ENCODE measurements at regions not wholly inside any gene's neighbourhood (a gene's known extent, or its start where the extent isn't known, plus 50 kb on each side); places are given as distances from the start of the nearest gene placed in this dataset.

DNA sequence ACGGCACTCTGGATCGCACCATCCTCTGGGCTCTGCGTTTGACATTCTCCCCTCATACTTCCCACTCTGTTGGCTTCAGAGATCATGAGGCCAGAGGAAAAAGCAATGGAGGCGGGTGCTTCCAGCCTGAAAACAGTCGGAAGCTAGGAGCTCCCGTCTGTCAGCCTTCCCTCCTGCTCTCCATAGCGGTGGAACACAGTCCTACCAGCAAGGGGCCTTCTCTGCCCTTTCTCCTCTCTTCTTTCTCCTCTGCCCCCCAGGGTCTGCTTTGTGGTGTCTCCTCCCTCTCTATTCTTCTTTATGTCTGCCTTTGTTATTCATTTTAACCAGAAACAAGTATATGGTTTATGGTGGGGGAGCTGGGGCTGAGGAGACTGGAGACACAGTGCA, 152.5 kb upstream of the NFIB start:
- no peak for DNase-seq

- DNase-seq = no peak
Measured at GRCh38 chr9:14462950-14463349, 149.0 kb upstream of the NFIB start.

DNA sequence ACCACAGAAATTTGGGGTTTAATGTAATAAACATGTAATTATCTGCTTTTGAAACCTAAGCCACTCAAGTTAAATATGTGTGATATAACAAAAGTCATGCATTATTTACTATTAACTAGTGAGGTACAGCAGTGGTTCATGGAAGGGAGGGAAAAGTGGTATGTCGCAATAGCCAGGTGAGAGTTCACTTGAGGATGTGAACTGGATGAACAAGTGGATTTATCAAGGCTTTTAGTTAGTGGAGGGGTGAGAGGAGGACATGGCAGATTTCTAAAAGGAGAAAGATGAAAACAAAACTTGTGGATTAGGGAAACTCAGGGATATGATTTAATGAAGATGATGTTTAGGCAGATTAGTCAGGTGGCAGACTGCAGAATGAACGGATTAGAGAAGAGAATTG, 141.3 kb upstream of the NFIB start:
- no peak for DNase-seq

DNA sequence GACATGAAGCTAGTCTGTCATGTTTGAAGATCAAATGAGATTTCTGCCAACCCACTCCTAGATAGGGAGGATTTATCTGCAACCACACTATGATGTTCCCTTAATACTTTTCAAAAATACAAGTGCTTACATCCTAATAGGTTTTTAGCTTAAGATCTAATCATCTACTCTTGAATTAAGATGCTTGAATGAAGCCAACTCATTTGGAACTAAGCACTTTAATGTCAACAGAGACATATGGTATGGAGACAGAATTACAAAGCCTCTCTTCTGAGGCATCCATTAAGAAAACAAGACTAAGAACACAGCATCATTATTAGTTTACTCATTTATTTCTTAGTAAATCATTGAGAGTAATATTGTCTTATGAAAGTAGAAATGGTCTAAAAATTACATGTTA, 139.3 kb upstream of the NFIB start:
- DNase-seq = no peak

DNA sequence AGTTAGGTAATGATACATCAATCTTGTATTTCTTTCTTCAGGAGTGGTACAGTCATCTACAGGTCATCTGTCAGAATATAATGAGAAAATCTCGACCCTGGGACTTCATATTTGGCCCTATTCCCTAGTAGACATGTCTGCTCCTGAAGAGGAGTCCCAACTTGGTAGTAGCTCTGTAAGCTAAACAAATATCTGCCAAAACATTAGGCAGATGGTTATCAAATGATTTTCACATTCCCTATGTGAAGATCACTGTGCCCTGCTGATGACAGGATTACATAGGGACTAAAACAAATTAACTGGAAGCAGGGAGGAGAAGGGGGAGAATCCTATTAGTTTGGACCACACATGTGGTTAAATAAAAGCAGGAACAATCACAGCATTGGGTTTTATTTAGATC, 138.6 kb upstream of the NFIB start:
- no peak for DNase-seq

GRCh38 chr9:14451949-14452348, 138.0 kb upstream of the NFIB start:
- DNase-seq = no peak

DNA sequence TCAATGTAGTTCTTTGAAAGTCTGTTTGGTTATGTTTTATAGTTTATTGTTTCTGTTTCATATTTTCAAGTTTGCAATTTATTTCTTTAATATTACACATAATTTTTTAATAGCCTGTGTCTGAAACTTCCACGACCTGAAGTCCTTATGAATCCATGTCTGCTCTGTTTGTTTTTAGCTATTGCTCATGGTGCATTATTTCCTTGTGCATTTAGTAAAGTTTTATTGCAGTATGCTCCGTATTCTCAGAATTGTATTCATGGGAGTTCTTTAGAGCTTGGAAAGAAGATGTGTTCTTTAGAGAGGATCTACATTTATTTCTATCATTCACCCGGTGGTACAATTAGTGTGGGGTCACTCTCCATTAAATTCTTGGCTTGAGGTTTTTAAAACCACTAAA, 133.2 kb upstream of the NFIB start:
- DNase-seq = no peak

GRCh38 chr9:14445946-14446345, 132.0 kb upstream of the NFIB start:
- no peak for DNase-seq

DNA sequence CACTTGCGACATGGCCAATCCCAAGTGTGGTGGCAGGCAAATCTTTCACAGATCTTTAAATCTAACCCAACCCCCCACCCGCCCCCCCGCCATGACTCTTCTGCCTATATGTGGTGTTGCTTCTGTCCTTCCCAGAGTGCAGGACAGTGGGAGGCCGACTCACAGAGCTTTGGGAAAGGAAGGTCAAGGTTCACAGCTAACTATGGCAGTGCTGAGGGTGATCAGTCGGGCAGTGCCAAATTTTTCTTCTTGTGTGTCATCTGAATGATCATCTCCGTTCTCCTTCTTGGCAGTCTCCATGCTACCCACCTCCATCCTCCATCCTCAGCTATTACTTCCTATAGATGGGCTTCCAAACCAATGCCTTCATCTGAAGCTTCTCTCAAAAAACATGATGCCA, 129.0 kb upstream of the NFIB start:
- DNase-seq = no peak

DNA sequence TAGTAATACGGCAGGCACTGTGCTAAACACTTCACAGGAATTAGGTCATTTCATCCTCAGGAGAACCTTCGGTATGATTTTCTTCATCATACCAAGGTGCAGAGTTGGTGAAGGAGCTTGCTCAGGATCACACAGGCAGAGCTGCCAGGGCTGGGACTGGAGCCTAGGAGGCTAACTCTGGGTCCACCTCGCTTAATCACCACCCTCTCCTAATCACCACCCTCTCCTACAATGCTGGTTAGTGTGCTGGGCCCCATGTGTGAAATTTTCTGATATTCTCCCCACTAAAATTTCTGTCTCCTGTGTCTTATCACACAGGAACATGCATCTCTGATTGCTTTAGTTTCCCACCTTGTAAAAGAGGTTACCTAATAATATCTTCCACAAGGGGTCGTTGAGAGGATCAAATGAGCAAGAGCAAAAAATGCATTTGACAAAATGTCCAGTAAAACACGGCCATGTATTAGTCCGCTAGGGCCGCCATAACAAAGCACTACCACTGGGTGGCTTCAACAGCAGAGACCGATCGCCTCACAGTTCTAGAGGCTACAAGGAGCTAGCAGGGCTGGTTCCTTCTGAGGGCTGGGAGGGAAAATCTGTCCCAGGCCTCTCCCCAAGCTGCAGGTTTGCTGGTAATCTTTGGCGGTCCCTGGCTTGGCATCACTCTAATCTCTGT, 128.2 kb upstream of the NFIB start:
- DNase-seq = no peak

GRCh38 chr9:14441115-14441514, 127.2 kb upstream of the NFIB start:
- DNase-seq = no peak

DNA sequence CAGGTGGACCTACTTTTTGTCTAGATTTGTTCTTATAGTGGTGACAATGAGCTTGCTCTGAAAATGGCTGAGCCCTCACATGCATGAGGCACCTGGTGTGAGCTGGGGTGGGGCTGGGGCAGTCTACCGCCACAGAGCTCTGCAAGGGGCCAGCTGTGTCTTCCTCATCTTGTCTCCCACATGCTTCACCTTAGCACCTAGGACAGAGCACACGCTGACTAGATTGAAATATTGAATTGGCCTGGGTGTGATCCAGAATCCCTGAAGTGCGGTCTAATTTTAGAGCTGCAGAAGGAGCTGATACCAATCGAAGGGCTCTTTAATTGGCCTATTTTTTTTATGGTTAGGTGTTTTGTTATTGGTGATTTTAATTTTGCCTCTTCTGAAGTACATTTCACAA, 126.1 kb upstream of the NFIB start:
- DNase-seq = no peak

GRCh38 chr9:14439555-14439954, 125.6 kb upstream of the NFIB start:
- DNase-seq = no peak

- peak; percentile 68 for DNase-seq
Measured at GRCh38 chr9:14438232-14439021, 124.5 kb upstream of the NFIB start.

DNA sequence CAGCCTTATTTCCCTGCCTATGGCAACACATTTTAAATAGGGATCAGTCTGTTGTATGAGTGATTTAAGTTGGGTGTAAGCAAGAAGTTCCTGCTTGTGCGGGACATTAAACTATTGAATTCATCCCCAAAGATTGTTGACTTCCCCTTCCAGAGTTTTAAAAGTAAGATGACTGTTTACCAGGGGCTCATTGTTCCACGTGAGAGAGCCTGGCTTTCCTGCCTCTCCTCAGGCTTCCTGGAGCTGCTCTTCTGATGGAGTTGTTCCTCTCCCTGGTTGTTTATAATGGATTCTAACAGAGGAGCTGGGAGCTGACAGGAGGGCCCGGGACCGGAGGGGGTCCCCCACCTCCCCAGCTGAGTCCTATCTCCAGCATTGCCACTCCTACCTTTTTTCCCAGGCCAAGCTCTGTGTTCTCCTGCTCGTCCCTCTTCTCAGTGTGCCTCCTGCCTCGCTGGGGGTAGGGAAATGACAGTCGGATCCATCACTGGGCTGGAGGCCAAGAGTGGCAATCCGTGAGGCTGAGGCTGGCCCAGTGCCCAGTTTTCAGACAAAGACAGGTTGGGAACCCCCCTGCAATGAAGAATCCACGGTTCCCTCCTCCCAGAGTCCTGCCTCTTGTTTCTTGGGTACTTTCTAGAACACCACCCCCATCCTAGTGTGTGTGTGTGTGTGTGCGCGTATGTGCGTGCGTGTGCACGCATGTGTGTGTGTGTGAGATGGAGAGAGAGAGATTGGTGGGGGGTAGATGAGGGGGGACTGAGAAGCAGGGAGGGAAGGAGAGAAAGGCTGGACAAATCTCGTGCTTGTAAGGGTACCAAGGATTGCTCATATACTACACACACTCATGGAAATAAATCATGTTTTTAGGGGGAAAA, 123.7 kb upstream of the NFIB start:
- DNase-seq = peak; percentile 27

- no peak for DNase-seq
Measured at GRCh38 chr9:14435871-14436270, 121.9 kb upstream of the NFIB start.

DNA sequence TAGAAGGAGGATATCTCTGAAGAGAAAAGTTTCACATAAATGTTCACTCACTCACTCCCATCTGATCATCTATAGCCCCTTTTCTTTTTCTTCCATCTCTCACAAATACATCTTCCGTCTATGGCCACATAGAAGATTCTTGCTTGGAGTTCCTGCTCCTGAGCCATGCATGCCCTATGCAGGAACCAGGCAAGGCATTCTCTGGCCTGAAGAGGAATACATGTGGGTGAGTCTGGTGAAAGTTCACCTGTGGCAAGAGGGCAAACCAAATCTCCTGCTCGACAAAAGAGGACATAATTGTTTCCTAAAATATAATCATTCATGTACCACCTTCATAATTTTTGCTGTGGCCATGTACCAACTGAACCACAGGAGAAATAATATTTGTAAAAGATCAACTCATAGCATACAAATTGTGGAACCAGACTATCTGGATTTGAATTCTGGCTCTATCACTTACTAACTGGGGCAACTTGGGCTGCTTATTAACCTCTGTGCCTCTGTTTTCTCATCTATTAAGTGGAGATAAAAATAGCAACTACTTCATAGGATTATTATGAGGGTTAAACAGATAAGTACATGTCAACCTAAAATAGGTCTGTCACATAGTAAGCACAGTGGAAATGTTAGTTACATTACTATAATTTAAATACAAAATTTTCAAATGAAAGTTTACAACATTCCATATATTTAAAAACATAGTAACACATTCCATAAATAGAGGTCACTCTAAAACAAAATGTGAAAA, 121.2 kb upstream of the NFIB start:
- no peak for DNase-seq

- DNase-seq = no peak
Measured at GRCh38 chr9:14434158-14434504, 120.2 kb upstream of the NFIB start.

DNA sequence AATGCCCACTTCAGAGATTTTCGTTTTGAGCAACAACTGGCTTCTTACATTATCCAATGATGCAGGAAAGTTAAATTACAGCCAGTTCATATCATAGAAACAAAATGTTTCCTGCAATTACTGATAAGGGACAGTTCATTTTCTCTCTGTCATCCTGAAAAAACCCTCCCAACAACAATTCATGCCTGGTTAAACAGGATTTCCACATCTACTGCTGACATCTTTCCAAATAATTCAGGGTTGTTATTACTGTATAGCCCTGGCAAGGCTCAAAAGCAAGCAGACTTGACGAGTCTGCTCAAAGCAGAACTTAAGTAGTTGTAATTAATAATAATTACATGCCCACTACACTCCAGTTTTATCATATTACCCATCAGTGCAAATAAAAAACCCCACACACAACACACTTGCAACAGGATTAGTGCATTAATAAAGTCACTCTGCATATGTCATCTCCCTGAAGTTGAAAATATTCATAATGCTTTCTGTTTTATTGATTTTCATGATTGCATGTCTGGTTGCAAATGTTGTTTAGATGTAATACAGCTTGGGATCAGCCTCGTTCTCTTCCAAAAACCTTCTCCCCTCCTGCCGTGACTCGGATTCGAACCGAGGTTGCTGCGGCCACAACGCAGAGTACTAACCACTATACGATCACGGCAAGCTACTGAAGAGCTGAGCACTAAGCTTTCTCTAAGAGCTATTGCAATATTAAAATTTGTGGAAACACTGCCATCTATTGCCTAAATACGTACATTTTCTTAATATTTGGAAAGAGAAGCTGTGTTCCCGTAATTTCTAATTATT, 119.6 kb upstream of the NFIB start:
- DNase-seq = no peak

DNA sequence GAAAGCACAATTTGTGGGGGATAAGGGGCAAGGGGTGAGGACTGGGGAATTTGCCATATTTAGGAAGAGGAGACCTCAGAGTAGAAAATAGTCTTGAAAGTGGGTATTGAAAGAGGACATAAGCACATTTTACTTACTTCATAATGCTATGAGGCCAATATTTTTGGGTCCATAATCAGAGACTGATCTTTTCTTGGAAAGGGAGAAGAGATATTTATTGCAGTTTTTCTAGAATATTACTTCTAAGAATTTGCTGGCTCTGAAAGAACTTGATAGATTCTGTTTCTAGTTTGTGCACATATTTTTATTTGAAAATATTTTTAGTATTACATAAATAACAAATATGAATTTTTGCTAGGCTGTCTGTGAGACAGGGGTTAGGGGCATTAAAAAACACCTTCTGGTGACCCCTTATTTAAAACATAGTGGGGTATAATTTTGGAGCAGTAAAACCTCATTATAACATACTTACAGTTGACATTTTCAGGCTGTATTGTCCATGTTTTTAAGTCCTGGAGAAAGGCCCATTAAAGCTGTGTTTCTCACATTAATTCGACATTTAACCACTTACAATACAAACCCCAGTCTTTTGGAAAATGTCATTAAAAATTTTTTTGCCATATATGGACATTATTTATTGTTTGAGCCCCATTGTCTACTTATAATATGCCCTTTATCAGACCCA, 118.9 kb upstream of the NFIB start:
- DNase-seq = no peak

GRCh38 chr9:14428781-14429230, 114.9 kb upstream of the NFIB start:
- DNase-seq = peak; percentile 66

DNA sequence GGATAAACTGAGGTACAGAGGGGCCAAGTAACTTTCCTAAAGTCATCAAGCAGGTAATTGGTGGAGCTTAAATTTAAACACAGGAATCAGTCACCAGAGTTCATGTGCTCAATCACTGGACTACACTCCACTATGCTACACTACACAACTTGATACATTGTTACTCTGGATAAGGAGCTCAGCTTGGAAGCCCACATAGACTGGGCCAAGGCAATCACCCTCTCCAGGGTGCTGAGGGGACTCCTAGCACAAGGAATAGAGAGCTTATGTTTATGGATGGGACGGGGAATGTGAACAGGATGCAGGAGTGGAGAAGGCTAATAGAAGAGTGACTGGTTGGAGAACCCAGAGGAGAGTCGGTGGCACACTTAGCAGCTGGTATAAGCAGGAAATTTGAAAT, 113.5 kb upstream of the NFIB start:
- no peak for DNase-seq

Measured in NCI-H1048 (cell line).